GM12872 (cell line): ENCODE measurements at regions not wholly inside any gene's neighbourhood (a gene's known extent, or its start where the extent isn't known, plus 50 kb on each side); places are given as distances from the start of the nearest gene placed in this dataset.

ENCODE experiments used
- TF ChIP-seq, protein P1 (sequence below): IDR thresholded peaks from 3 replicates; pipeline ENCODE4 v1.5.1; 2011; ENCODE audit warnings: low read depth, mild to moderate bottlenecking, low read length, moderate library complexity; ENCODE audit not compliant: insufficient read depth

DNA sequence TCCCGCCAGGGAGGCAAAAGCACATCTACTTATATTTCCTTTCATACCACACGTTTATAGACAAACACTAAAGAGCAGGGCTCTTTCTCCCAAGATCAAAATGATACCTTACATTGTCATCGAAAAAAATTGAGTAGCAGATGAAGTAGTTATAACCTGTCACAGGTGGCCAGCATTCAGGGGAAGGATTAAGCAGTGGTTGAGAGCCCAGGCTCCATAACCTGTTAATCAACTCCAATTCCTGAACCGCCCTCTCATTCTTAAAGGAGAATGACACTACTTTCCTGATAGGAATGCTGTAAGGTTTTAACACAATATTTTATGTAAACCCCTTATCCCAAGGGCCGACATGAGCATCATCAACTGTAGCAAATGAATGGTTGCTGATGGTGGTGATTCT is 268.9 kb upstream of the KCNIP4 start:
- TF ChIP-seq, protein P1, sequence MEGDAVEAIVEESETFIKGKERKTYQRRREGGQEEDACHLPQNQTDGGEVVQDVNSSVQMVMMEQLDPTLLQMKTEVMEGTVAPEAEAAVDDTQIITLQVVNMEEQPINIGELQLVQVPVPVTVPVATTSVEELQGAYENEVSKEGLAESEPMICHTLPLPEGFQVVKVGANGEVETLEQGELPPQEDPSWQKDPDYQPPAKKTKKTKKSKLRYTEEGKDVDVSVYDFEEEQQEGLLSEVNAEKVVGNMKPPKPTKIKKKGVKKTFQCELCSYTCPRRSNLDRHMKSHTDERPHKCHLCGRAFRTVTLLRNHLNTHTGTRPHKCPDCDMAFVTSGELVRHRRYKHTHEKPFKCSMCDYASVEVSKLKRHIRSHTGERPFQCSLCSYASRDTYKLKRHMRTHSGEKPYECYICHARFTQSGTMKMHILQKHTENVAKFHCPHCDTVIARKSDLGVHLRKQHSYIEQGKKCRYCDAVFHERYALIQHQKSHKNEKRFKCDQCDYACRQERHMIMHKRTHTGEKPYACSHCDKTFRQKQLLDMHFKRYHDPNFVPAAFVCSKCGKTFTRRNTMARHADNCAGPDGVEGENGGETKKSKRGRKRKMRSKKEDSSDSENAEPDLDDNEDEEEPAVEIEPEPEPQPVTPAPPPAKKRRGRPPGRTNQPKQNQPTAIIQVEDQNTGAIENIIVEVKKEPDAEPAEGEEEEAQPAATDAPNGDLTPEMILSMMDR = no peak

DNA sequence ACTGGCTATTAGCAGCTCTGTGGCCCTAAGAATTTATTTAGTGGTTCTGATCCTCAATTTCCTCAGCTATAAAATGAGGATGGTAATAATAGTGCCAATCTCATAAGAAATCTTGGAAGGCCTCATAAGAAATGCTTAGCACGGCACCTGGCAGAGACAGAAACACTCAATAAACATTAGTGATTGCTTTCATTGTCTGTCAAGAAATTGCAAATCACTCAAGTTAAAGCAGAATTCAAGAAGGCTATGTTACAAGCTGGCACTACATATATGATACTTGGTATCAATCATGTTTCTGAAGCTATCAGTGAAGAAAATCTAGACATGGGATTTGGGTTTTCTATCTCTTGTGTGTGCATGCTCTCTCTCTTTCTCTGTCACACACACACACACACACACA is 267.7 kb upstream of the KCNIP4 start:
- TF ChIP-seq, protein P1 = no peak

DNA sequence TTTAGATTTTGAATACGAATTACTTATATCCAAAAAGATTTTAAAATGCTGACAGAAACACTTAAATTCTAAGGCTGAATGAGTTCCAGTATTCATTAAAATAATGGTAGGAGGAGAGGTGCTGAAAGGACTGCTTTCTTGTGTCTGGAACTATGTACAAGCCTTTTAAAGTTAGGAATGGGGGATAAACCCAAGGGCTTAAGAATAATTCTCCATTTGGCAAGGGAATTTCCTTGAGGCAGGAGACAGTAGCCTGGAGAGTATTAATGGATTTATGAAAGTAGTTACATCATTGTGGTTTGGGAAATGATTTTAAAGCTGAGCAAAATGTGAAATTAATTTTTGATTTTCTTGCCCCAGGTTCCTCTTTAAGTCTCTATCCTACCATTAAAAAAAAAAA is 266.5 kb upstream of the KCNIP4 start:
- TF ChIP-seq, protein P1 = no peak

DNA sequence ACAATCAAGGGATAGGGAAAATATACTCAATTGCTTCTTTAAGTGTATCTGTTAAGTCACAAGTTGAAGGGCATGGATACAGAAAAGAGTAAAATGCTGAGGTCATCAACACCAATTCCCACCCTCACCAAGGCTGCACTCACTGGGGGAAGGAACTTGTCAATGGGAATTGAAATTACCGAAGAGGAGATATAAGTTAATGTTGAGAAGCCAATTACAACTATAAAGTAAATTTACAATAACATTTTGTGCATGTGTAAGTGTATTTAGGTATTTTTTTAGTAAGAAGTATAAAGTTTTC is 255.1 kb upstream of the KCNIP4 start:
- TF ChIP-seq, protein P1 = no peak

DNA sequence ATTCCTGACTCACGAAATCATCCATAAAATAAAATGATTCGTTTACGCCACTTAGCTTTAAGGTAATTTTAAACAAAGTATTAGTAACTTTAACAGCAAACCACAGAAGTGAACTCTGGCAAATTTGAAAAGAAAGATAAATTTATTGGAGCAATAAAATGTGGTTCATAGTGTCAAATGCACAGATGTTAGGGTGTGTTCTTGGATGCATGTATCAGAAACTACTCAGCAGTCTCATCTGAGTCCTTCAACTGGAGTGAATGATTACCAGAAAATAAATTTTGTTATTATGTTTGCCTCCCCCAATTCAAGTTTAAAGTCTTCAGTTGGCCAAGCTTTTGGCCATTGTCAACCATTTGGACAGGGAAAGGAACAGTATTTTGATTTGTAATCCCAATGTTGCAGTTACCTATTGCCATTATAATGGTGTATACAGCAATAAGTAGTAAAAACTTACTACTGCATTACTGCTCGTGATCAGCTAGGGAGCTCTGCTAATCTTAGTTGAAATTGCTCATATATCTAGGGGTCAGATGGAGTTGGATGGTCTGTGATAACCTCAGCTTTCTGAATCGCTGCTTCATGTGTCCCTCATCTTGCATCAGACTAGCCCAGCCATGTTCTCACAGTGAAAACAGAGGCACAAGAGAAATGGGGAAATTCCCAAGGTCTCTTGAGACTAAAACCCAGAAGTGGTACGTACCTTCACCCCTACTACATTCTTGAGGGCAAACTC is 254.6 kb upstream of the KCNIP4 start:
- TF ChIP-seq, protein P1 = no peak

DNA sequence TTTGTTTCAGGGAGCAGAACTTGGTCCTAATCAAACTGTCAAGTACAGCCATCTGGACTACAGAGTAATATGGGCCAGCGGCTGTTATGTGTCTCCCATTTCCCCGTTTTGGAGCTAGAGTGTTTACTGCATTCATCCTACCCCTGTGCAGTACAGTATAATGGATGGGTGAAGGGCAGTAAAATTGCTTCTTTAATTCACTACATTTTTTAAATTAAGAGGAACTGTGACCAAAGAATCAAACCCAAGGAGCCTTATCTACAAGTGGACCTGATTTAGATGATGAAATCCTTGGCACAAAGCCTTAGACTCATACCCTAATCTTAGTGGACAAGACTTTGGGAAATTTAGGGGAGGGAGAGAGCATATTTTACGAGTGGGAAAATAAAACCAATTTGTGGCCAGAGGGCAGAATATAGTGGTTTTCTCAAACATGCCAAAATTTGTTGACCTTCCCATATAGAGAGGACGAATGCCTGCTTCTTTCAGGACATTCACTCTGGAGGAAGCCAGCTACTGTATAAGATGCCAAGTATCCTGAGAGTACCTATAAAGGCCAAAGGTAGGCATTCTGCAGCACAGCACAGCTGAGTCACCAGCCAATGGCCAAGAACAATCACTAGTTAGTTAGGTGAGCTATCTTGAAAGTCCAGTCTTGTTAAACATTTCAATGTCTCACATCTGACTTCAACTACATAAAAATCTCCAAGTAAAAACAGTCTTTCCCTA is 253.8 kb upstream of the KCNIP4 start:
- TF ChIP-seq, protein P1 = no peak

DNA sequence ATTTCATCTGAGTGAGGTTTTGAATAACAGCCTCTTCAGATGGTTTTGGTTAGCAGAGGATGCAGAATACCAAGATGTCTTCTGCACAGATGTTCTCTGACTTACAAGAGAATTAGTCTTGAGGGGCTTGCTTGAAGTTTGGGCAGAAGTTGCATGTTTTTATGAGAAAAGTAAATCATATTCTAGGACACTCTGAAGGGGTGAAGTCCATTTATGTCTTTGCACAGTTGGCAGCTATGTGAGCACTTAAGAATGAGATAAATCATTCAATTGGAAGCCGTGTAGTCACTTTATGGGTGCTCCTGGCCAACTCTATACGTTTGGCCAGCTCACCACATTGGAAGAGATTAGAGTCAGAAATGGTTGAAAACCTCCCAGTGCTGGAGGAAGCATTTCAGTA is 252.7 kb upstream of the KCNIP4 start:
- TF ChIP-seq, protein P1 = no peak
